ENCODE measurements at regions not wholly inside any gene's neighbourhood (a gene's known extent, or its start where the extent isn't known, plus 50 kb on each side); places are given as distances from the start of the nearest gene placed in this dataset.
"Not testable (repeated sequence)": the region's sequence is repeated elsewhere in the genome, so short reads cannot be mapped to it uniquely, and the experiment has no call there.

DNA sequence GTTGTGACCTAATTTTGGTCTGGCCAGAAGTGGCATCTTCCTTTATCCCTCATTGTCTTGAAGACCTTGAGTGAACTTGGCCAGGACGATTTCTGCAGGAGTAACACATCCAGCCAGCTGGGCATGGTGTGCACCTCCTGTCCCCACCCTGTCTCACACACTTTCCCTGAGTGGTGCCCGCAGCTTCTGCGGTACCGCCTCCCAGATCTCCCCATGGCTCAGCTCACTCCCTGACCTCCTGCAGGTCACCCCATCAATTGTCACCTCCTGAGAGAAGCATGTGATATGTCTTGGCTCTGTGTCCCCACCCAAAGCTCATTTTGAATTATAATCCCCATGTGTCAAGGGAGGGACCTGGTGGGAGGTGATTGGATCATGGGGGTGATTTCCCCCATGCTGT lies 50.2 kb upstream of the TP53I11 start:
- DNase-seq, result no peak

DNA sequence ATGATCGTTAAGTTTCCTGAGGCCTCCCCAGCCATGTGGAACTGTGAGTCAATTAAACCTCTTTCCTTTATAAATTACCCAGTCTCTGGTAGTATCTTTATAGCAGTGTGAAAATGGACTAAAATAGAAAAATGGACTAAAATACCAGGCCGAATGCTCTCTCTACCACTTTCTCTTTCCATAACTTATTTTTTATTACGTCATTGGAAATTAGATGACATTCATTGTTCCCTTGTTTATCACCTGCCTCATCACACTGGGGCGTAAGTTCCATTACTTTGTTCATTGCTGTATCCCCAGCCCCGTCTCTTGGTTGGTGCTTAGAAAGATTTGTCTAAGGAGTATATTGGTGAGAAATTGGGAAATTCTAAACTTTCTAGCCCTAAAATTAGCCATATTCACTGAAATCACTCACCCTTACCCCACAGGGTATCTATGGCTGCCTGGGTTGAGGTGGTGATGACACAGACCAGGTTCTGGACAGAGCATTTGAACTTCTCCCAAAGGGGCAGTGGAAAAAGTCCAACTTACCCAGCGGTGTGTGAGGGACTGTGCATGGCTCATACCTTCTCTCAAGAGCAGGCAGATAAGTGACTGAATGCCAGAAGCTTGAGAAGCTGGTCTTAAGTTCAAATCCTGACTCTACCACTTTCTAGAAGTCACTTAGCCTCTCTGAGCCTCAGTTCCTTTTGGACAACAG lies 50.9 kb upstream of the TP53I11 start:
- no peak for DNase-seq

DNA sequence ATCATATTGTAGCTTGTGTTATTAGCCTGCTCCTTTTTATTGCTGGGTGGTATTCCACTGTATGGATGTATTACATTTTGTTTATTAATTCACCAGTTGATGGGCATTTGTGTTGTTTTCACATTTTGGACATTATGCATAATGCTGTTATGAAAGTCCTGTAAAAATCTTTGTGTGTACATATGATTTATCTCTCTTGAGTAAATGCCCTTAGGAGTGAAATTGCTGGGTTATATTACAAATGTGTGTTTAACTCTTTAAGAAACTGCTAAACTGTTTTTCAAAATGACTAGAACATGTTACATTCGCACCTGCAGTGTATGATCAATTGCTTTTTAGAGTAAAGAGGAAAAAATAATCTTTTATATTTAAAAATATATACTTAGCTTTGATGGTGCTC lies 54.4 kb upstream of the TP53I11 start:
- DNase-seq, result no peak

DNA sequence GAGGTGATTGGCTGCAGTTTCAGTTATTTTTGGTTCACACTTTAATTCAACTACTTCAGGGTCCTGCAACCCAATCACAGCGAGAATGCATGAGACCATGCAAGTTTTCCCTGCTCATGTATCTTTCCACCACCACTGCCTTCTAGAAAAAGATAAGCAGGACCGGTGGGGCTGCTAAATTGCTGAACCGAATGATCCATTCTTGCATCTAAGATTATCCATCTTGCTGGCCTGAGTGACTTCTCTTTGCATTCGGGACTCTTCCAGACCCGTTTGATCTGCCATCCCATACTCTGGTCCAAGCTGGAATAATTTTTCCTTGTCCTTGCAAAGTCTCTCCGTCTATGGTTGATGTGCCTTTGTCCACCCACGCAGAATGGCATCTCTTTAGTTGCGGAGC lies 56.3 kb upstream of the TP53I11 start:
- no peak for DNase-seq

DNA sequence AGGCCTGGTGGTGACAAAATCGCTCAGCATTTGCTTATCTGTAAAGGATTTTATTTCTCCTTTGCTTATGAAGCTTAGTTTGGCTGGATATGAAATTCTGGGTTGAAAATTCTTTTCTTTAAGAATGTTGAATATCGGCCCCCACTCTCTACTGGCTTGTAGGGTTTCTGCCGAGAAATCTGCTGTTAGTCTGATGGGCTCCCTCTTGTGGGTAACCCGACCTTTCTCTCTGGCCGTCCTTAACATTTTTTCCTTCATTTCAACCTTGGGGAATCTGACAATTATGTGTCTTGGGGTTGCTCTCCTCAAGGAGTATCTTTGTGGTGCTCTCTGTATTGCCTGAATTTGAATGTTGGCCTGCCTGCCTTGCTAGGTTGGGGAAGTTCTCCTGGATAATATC lies 65.3 kb upstream of the TP53I11 start:
- DNase-seq, result not testable (repeated sequence)

DNA sequence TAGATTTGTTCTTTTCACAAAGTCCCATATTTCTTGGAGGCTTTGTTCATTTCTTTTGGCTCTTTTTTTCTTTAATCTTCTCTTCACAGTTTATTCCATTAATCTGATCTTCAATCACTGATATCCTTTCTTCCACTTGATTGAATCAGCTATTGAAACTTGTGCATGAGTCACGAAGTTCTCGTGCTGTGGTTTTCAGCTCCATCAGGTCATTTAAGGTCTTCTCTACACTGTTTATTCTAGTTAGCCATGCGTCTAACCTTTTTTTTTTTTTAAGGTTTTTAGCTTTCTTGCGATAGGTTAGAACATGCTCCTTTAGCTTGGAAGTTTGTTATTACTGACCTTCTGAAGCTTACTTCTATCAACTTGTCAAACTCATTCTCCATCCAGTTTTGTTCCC lies 65.8 kb upstream of the TP53I11 start:
- not testable (repeated sequence) for DNase-seq

DNA sequence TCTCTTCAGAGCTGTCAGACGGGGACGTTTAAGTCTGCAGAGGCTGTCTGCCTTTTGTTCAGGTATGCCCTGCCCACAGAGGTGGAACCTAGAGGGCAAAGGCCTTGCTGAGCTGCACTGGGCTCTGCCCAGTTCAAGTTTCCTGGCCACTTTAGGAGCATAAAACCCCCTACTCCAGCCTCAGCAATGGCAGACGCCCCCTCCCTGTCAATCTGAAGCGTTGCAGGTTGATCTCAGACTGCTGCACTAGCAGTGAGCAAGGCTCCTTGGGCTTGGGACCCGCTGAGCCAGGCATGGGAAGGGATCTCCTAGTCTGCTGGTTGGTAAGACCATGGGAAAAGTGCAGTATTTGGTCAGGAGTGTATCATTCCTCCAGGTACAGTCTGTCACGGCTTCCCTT lies 66.6 kb upstream of the TP53I11 start:
- DNase-seq, result no peak

DNA sequence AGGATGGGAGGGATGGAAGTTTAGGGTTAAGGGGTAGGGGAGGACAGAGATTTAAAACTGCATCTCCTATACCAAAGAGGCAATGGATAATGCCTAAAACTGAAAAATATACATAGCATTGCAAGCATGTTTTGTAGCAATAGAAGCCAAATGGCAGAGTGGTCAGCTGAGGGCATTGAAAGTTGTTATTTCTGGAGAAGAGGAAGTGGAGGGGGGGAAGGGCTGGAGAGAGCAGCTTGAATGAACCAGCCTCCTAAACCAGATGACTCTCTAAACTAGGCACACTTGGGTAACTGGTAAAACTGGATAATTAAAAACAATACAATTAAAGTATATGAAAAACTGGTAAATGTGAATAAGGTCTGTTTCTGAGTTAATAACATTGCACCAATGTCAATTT lies 70.3 kb upstream of the TP53I11 start:
- DNase-seq, result peak; percentile 47 to 67 (median 59)

DNA sequence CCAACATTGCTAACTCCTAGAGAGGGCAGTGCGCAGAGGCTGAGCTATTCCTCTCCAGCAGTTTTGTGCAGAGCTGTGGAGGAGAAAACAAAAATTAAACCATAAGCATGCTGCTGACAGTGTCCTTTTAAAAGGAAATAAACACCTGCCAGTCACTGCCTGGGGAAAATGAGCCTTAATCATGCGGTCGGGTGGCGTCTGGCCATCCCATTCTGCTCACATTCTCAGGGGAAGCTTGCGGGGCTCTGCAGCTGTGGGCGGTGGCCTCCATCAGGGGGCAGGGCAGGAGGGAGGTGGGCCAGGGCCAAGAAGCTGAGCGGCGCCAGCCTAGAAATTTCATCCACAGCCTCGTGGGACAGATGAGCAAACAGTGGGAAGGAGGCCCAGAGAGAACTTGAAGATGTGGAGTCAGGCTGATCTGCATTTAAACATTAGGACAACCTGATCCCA lies 71.0 kb upstream of the TP53I11 start:
- DNase-seq, result peak in 2 of 3 donors; percentile 7 to 22

DNA sequence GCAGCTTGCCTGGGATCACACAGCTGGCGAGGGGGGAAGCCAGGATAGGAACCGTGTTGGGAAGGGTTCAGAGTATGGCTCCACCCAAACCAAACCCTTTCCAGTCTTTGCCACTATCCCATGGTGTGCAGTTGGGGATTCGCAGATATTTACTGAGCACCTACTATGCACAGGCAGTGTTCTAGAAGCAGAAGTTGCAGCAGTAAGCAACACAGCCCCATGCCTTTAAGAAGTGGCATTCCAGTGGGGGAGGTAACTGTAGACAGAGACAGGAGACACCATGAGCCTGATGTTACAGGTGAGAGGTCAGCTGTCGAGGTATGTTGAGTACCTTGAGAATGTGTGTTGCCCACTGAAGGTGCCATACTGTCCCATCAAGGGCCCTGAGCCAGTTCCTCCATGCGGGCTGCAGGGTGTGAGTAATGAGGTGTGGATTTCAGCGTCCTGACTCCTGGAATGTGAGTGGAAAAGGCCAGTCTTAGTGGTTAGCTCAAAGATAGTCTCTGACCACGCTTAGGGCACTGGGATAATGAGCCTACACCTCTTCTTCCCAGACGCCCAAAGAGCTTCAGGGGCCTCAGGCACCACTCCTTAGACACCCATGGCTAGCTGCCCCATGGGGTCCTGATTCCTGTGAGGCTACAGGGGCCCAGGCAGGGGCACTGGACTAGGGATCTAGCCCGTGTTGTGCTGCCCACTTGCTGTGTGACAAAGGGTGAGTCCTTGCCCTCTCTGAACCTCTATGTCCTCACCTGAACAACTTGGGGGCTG lies 71.8 kb upstream of the TP53I11 start:
- no peak for DNase-seq

DNA sequence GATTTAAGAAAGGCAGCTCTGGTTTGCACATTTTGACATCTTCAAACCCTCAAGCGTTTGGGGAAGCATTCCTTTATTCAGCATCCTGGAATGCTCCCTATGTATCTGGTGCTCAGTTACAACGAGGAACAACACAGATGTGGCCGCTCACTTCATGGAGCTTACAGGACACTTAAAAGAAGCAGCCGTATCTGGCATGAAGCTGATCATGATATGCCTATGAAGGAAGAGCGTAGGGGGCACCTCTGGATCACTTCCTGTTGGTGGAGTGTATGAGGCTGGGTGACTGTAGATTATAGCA lies 72.3 kb upstream of the TP53I11 start:
- no peak for DNase-seq

DNA sequence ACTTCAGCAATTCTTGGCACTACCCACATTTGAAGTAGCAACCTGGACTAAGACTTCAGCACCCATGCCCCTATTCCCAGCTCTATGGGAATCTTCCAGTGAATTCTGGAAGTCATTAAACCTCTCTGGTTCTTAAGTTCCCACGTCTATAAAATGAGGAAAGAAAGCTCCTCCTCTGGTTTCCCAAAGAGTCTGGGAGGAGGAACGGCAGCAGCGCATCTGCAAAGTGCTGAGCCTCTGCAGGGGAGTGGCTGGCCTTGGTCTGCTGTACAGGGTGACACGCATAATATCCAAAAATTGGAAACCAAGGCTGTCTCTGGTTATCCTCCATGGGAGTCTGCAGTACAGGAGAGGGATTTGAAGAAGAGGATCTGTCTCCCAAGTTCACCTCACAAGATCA lies 73.6 kb upstream of the TP53I11 start:
- DNase-seq, result no peak

DNA sequence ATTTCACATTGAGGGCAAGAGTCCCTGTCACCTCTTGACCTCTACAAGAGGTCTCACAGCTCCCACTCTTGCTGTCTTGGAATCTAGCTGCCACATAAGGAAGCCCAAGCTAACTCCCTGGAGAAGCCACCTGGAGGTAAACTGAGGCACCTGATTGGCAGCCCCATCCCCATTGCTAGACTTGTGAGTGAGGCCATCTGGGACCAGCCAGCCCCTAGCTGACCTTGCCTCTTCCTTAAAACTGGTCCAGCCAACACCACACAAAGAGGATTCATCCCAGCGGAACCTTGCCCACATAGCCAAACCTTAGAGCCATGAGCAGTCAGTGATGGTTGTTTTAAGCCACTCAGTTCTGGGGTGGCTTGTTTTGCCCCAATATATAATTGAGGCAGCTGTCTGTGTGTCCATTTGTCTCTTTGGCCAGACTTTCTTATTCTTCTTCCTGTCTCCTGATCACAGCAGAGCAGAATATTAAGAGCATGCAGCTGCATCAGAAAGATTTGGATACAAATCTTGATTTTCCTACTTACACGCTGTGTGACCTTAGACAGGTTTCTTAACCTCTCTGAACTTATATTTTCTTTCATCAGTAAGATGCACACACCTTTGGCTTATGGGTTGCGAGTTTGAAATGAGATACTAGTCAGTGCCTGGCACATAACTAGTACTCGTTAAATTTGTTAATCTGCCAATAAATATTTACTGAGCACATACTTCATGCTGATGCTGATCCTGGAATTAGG lies 74.3 kb upstream of the TP53I11 start:
- no peak for DNase-seq

DNA sequence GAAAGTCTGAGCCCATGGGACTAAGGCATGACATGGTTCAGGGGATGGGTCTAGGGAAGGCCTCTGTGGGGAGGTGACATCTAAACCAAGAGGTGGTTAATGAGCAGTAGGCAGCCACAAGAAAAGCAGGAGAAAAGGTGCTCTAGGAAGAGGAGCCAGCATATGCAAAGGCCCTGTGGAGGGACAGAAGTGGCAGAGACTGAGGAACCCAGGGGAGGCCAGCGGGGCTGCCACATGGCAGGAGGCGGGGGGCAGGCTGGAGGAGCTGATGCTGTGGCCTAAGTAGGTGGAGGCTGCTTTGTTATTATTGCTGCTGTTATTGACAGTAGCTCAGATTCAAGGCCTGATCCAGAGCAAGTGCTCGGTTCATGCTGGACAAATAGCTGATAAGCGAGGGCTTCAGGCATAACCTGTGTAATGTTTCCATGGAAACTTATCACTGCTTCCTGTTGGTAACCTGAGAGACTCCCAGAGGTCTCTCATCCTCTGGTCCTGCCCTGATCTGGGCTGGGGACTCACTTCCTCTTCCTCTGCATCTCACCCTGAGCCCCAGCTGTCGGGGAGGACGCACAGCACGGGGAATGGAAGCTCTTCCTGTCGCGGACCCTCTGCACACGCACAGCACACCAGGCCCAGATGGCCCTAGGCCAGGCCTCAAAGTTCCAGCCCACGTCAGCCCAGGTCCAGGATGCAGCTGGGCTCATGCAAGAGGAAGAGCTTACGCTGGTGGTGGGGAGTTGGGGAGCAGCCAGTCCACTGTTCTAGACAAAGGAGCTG lies 75.2 kb upstream of the TP53I11 start:
- DNase-seq, result peak; percentile 18 to 45 (median 35)

DNA sequence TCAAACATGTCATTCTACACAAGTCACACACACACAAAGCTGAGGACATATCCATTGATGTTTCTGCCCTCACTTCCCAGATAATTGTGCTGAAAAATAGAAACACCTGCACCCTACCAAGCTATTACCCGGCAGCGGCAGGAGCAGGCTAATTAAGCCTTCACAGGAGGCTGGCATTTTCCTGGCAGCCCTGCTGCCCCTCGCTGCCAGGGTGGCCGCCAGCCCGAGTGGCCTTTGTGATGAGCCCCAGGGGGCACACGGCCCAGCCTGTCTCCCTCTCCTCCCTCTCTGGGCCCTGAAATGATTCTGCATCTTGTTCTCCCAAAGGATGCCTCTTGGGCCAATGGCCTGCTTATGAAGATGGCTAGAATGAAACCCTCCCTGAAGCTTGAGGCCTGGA lies 76.2 kb upstream of the TP53I11 start:
- no peak for DNase-seq

DNA sequence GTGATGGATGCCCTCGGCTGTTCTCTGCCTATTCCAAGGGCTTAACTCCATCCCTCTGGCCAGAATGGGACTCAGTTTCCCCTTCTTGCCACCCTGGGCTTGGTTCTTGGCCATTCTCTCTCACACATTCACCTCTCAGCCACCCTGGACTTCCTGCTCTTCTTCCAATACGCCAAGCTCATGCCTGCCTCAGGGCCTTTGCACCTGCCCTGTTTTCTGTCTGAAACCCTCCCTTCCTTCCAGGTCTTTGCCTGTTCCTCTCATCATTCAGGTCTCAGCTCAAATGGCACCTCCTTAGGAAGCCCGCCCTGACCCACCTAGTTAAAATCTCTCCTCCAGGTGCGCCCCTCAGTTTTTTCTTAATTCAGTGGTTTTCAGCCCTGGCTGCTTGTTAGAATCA lies 76.6 kb upstream of the TP53I11 start:
- DNase-seq, result no peak

DNA sequence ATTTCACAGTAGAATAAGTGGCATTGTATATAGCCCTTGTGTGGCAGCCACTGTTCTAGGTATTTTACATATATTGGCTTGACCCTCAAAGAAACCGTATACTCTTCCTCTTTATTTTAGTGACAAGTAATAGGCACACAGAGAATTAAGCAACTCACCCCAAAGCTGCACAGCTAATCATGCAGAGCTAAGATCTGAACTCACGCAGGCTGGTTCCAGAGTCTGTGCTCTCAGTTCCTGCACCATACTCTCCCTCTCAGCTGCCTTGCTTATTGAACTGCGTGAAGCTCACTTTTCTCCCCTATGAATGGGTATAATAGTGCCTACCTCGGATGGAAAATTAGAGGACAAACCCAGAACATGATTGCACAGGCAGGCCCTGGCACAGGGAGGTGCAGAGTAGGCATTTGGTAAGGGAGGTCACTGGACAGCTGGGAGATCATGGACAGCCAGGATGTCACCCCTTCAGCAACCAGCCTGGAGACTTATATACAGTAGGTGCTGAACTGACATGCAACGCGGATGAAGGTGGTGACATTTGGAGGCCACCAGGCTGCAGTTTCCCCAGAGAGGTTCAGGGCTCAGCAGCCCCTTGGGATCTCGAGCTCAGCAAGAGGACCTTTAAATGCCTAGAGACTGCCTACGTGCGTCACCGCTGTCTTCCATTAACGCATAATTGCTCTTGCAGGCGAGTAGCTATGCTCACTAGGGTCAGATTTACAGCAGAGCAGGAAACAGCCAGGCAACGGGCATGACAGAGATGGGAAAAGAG lies 78.4 kb upstream of the TP53I11 start:
- peak; percentile 20 to 41 (median 20) for DNase-seq

DNA sequence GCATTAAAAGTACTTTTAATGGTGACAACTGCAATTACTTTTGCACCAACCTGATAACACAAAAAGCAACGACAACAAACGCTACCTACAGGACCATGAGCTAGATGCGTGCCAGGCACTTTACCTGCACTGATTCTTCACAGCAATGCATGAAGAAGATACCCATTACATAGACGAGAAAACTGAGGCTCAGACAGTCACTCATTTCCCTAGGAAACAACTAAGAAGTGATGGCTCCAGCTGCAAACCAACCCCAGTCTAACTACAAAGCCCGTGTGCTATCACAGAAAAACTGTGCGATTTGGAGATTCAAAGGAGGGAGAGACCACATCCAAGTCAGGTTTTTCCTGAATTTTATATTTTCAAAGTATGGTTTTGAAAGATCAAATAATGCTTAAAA lies 80.1 kb upstream of the TP53I11 start:
- no peak for DNase-seq

DNA sequence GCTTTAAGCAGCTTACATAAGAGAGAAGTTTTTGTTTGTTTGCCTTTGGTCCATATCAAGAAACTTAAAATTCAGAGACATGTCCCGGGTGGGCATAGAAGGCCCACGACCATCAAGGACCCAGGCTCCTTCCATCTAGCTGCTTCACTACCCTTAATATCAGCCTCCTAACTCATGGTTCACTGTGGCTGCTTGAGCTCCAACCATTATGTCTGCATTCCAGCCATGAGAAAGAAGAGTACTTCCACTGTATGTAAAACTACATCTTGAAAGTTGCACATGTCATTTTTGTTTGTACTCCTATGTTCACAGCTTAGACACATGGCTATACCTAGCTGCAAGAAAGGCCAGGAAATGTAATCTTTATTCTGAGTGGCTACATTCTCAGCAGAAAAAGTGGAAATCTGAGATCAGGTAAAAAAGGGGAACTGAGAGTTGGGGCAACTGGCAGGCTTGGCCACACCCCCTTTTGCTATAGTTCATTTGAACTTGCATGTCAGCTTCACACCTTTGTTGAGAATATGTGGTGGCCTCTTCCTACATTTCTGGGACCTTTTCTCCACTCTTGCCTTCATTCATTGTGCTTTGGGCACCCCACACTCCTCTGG lies 81.3 kb upstream of the TP53I11 start:
- DNase-seq, result peak; percentile 32 to 37 (median 34)

DNA sequence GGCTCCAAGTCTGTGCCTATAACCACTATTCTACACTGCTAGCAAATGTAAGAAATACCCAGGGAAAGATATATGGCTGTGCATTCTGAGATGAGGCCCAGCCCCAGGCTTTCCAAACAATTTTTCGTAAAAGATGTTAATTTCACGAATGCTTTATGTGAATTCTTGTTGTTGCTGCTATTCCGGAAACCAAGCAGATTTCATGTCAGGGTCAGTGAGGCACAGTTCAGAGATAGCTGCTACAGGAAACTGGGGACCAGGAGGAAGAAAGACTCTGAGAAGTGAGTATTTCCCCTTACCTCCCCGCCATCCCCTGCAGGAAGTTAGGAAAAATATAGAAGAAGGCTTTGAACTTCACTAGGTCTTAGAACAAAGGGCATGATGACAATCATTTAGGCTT lies 84.7 kb upstream of the TP53I11 start:
- no peak for DNase-seq

DNA sequence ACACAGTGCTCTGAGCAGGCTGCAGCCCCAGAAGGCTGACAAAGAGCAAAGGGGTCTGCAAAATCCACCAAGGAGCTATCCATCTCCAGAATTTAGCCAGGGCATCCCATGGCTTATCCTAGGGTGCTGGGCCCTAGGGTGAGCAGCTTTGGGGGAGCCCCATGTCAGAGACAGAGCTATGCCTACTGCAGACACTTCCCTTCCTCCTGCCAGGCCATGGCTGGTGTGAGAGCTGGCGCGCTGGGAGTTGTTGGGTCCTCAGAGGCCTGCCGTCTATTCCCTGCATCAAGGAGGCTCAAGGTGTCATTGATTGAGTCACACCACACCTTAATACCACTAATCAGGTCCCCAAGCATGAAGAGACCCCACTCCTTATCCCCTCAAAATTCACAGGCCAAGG lies 85.3 kb upstream of the TP53I11 start:
- no peak for DNase-seq

DNA sequence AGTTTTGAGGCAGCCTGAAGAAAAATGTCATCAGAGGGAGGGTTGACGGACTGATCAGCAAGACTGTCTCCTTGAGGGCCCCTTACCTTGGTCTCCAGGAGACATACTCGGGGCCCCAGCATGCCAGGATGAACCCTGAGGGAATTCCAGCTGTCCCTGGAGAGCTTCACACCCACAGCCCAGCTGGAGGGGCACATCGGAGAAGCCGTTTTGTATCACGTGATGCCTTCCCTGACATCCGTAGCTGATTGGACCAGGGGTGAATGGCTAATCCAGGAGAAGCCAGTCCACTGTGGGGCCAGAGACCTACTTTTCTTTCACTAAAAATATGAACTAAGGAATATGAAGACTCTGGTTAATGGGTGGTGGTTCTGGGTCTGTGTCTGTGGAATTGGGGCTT lies 86.0 kb upstream of the TP53I11 start:
- no peak for DNase-seq
